ENCODE measurements at regions not wholly inside any gene's neighbourhood (a gene's known extent, or its start where the extent isn't known, plus 50 kb on each side); places are given as distances from the start of the nearest gene placed in this dataset.

DNA sequence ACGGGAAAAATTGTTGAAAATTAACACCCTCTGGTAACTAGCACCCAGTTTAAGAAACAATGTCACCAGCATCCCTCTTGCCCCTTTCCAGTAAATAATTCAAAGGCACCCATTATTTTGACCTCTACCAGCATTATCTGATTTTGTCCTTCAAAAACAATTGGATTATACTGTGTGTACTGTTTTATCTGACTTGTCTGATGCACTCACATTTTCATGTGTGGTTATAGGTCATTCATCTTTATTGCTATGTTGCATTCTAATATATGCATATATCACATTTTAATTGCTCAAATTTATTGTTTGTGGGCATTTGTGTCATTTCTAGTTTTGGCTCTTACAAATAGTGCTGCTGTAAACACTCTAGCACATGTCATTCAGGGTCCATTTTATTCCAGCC is 260.9 kb upstream of the PRDM1 start:
- Histone ChIP-seq H3K4me1 (ENCODE audit: control insufficient read depth, extremely low read depth, insufficient read depth, low read length) (no peaks in the 10 kb centered on the region), H3K9me1 (replicated peaks; ENCODE audit: control insufficient read depth, extremely low read depth, insufficient read depth, low read length) (no peaks in the 10 kb centered on the region), H3K9ac (replicated peaks; ENCODE audit: extremely low read depth, insufficient read depth, low read length) (no peak overlapping the region), H4K20me1 (replicated peaks; ENCODE audit: control insufficient read depth, extremely low read depth, insufficient read depth, low read length) (no peaks in the 10 kb centered on the region), H3K4me2 (ENCODE audit: insufficient read depth, low read length) (no peak overlapping the region), H3K9me3 (replicated peaks; ENCODE audit: control insufficient read depth, insufficient read depth, low read length) (no peaks in the 10 kb centered on the region), H3K4me3 (replicated peaks in 1 of 3; ENCODE audit: insufficient read depth in 1 of 3, low read depth in 1 of 3, low read length in 3 of 3) (no peak overlapping the region), H3K36me3 (ENCODE audit: control insufficient read depth in 2 of 2, extremely low read depth in 1 of 2, insufficient read depth in 2 of 2, low read length in 2 of 2) (no peaks in the 10 kb centered on the region), H3K27me3 (ENCODE audit: control insufficient read depth in 2 of 2, insufficient read depth in 2 of 2, low read length in 2 of 2) (no peaks in the 10 kb centered on the region), H3K79me2 (ENCODE audit: control insufficient read depth, insufficient read depth, low read length) (no peaks in the 10 kb centered on the region), H2AFZ (ENCODE audit: low read depth, low read length) (no peak overlapping the region), H3K27ac (ENCODE audit: insufficient read depth, low read depth, low read length) (no peak overlapping the region)
- no TSS peak for BruUV-seq (replicated peaks)
- FAIRE-seq, result no peak
- no peak for DNase-seq (ENCODE audit: low read depth, low spot score)
- CTCF ChIA-PET, result interaction anchor here (0.8 kb wide), 1 partner anchor 12 kb away, joined by 3 read pairs; no protein-coding TSS in a partner anchor
- intact Hi-C loops (cut with micrococcal nuclease), result no loop called here
- dilution Hi-C loops (cut with MboI; ENCODE audit: extremely low pct_ligation_motif_present, low sequenced_read_pairs), result no loop called here
- POLR2A ChIA-PET, result no interaction called here
- TF ChIP-seq, protein P1, sequence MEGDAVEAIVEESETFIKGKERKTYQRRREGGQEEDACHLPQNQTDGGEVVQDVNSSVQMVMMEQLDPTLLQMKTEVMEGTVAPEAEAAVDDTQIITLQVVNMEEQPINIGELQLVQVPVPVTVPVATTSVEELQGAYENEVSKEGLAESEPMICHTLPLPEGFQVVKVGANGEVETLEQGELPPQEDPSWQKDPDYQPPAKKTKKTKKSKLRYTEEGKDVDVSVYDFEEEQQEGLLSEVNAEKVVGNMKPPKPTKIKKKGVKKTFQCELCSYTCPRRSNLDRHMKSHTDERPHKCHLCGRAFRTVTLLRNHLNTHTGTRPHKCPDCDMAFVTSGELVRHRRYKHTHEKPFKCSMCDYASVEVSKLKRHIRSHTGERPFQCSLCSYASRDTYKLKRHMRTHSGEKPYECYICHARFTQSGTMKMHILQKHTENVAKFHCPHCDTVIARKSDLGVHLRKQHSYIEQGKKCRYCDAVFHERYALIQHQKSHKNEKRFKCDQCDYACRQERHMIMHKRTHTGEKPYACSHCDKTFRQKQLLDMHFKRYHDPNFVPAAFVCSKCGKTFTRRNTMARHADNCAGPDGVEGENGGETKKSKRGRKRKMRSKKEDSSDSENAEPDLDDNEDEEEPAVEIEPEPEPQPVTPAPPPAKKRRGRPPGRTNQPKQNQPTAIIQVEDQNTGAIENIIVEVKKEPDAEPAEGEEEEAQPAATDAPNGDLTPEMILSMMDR (IDR thresholded peaks at IDR 0.05; ENCODE audit: extremely low read depth in 1 of 2, insufficient read depth in 1 of 2, low read depth in 1 of 2, low read length in 2 of 2), result no peak
- TF ChIP-seq FOS (IDR thresholded peaks at IDR 0.05; ENCODE audit: borderline replicate concordance, insufficient read depth, low read length) (no peak), MYC (IDR thresholded peaks at IDR 0.05; ENCODE audit: low read depth, low read length) (no peak)
- TF ChIP-seq, protein P2, sequence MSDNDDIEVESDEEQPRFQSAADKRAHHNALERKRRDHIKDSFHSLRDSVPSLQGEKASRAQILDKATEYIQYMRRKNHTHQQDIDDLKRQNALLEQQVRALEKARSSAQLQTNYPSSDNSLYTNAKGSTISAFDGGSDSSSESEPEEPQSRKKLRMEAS (IDR thresholded peaks at IDR 0.05; ENCODE audit: insufficient read depth, insufficient read length), result no peak

DNA sequence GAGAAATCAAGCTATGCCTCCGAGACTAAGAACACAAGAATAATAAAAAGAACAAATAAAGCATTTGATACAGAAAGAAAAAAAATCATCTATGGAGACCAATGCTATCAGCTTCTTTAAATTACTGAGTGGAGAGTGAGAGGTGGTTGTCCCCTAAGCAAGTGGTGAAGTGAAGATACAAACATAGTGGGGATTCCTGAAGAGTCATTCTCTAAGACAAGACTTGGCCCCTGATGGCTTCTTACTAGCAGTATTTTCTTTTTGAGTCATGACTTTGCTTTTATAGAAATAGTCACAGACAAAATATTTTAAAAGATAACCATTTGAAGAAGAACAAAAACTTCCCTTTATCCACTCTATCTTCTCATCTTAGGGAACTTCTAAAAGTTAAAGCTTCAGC is 261.4 kb upstream of the PRDM1 start:
- POLR2A ChIA-PET, result no interaction called here
- dilution Hi-C loops (cut with MboI; ENCODE audit: extremely low pct_ligation_motif_present, low sequenced_read_pairs), result no loop called here

More for the DNA sequence above, 261.4 kb upstream of the PRDM1 start:
- intact Hi-C loops (cut with micrococcal nuclease), result no loop called here
- CTCF ChIA-PET, result interaction anchor here (0.8 kb wide), 1 partner anchor 13 kb away, joined by 3 read pairs; no protein-coding TSS in a partner anchor
- no peaks in the 10 kb centered on the region for H3K9me3 ChIP-seq (replicated peaks; ENCODE audit: control insufficient read depth, insufficient read depth, low read length)
- FAIRE-seq (no peak), DNase-seq (ENCODE audit: low read depth, low spot score) (no peak)
- H3K4me2 ChIP-seq (ENCODE audit: insufficient read depth, low read length), result no peak overlapping the region
- H3K4me1 ChIP-seq (ENCODE audit: control insufficient read depth, extremely low read depth, insufficient read depth, low read length), result no peaks in the 10 kb centered on the region
- no peaks in the 10 kb centered on the region for H3K27me3 ChIP-seq (ENCODE audit: control insufficient read depth in 2 of 2, insufficient read depth in 2 of 2, low read length in 2 of 2)
- H3K79me2 ChIP-seq (ENCODE audit: control insufficient read depth, insufficient read depth, low read length), result no peaks in the 10 kb centered on the region
- H2AFZ ChIP-seq (ENCODE audit: low read depth, low read length), result no peak overlapping the region
- no peak for TF ChIP-seq JUN (IDR thresholded peaks at IDR 0.05; ENCODE audit: borderline replicate concordance, insufficient read depth, insufficient read length, low read depth)
- TF ChIP-seq, protein P2 (IDR thresholded peaks at IDR 0.05; ENCODE audit: insufficient read depth, insufficient read length), result no peak
- TF ChIP-seq MYC (IDR thresholded peaks at IDR 0.05; ENCODE audit: low read depth, low read length), result no peak
- no peak for TF ChIP-seq EZH2 (IDR thresholded peaks at IDR 0.05; ENCODE audit: borderline replicate concordance, low read depth, low read length, severe bottlenecking)
- no peak for TF ChIP-seq POLR2AphosphoS5 (IDR thresholded peaks at IDR 0.05; ENCODE audit: insufficient read depth, low read depth, low read length)
- TF ChIP-seq, protein P1 (IDR thresholded peaks at IDR 0.05; ENCODE audit: extremely low read depth in 1 of 2, insufficient read depth in 1 of 2, low read depth in 1 of 2, low read length in 2 of 2), result no peak
- no peak for TF ChIP-seq FOS (IDR thresholded peaks at IDR 0.05; ENCODE audit: borderline replicate concordance, insufficient read depth, low read length)
- TF ChIP-seq POLR2A (IDR thresholded peaks at IDR 0.05; ENCODE audit: low read depth, low read length), result no peak
- no peak for TF ChIP-seq GATA2 (IDR thresholded peaks at IDR 0.05; ENCODE audit: insufficient read depth, insufficient read length, low read depth, low read length)
- no peaks in the 10 kb centered on the region for H4K20me1 ChIP-seq (replicated peaks; ENCODE audit: control insufficient read depth, extremely low read depth, insufficient read depth, low read length)
- no peak overlapping the region for H3K9ac ChIP-seq (replicated peaks; ENCODE audit: extremely low read depth, insufficient read depth, low read length)
- H3K9me1 ChIP-seq (replicated peaks; ENCODE audit: control insufficient read depth, extremely low read depth, insufficient read depth, low read length), result no peaks in the 10 kb centered on the region
- BruUV-seq (replicated peaks), result no TSS peak
- no peak overlapping the region for H3K27ac ChIP-seq (ENCODE audit: insufficient read depth, low read depth, low read length)
- H3K4me3 ChIP-seq (replicated peaks in 1 of 3; ENCODE audit: insufficient read depth in 1 of 3, low read depth in 1 of 3, low read length in 3 of 3), result no peak overlapping the region
- no peaks in the 10 kb centered on the region for H3K36me3 ChIP-seq (ENCODE audit: control insufficient read depth in 2 of 2, extremely low read depth in 1 of 2, insufficient read depth in 2 of 2, low read length in 2 of 2)
